Transverse colon (tissue), 3 donors: ENCODE measurements at regions not wholly inside any gene's neighbourhood (a gene's known extent, or its start where the extent isn't known, plus 50 kb on each side); places are given as distances from the start of the nearest gene placed in this dataset.

Source experiments
- POLR2A ChIP-seq: fragments of 450-650 bp; IDR thresholded peaks from one replicate; pipeline ENCODE4 v1.6.1; 2016; ENCODE audit warnings: antibody characterized with exemption, mild to moderate bottlenecking, moderate library complexity
- TF ChIP-seq, protein P1 (sequence below), 5 experiments: fragments of 200-600 bp in 3 of 5; fragments of 450-650 bp in 2 of 5; sonication (generic) in 3 of 5; IDR thresholded peaks; 1 replicate in 2 of 5; 2 replicates in 3 of 5; pipeline ENCODE4 v1.5.1; 2016 to 2017; ENCODE audit warnings: antibody characterized with exemption in 5 of 5, inconsistent platforms in 3 of 5, mild to moderate bottlenecking in 2 of 5, moderate library complexity in 1 of 5

DNA sequence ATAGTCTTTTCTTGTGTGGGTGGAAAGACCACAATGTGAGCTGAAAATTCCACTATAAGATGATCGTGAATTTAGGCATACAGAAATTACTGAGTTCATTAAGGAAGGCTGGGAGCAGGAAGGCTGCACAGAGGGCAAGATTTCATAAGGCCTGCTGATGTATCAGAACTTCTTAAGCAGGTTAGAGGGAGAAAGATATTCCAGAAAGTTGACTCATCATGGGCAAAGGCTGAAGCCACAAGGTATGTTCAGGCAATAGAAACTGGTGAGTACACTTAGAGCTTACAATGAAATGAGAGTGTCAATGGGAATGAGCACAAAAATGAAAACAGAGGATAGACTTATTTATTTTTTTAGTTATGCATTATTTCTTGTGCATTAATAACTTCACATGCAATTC, 618.6 kb downstream of the CBLN4 start:
- TF ChIP-seq, protein P1, sequence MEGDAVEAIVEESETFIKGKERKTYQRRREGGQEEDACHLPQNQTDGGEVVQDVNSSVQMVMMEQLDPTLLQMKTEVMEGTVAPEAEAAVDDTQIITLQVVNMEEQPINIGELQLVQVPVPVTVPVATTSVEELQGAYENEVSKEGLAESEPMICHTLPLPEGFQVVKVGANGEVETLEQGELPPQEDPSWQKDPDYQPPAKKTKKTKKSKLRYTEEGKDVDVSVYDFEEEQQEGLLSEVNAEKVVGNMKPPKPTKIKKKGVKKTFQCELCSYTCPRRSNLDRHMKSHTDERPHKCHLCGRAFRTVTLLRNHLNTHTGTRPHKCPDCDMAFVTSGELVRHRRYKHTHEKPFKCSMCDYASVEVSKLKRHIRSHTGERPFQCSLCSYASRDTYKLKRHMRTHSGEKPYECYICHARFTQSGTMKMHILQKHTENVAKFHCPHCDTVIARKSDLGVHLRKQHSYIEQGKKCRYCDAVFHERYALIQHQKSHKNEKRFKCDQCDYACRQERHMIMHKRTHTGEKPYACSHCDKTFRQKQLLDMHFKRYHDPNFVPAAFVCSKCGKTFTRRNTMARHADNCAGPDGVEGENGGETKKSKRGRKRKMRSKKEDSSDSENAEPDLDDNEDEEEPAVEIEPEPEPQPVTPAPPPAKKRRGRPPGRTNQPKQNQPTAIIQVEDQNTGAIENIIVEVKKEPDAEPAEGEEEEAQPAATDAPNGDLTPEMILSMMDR (IDR thresholded peaks at IDR 0.05) = no peak
- no peak for TF ChIP-seq POLR2A
